DMS153 (cell line): ENCODE measurements at regions not wholly inside any gene's neighbourhood (a gene's known extent, or its start where the extent isn't known, plus 50 kb on each side); places are given as distances from the start of the nearest gene placed in this dataset.

Experiments
- DNase-seq: peaks from one replicate; lab custom pipeline; 2025; lab: John Stamatoyannopoulos, UW

GRCh38 chr14:22097586-22098292 lies 424.1 kb upstream of the OR4E1 start:
- no peak for DNase-seq

GRCh38 chr14:22097072-22097471 lies 423.5 kb upstream of the OR4E1 start:
- DNase-seq: no peak

GRCh38 chr14:22096514-22096895 lies 422.9 kb upstream of the OR4E1 start:
- DNase-seq: no peak

GRCh38 chr14:22095860-22096513 lies 422.4 kb upstream of the OR4E1 start:
- no peak for DNase-seq

GRCh38 chr14:22089940-22090339 lies 416.3 kb upstream of the OR4E1 start:
- no peak for DNase-seq

GRCh38 chr14:22088614-22089342 lies 415.2 kb upstream of the OR4E1 start:
- DNase-seq: no peak

GRCh38 chr14:22086131-22086530 lies 412.5 kb upstream of the OR4E1 start:
- DNase-seq: no peak

- DNase-seq: no peak
Measured at GRCh38 chr14:22084393-22085281, 411.0 kb upstream of the OR4E1 start.

GRCh38 chr14:22081337-22081736 lies 407.7 kb upstream of the OR4E1 start:
- DNase-seq: no peak

- DNase-seq: no peak
Measured at GRCh38 chr14:22079766-22080165, 406.1 kb upstream of the OR4E1 start.

- DNase-seq: no peak
Measured at GRCh38 chr14:22073801-22074200, 400.2 kb upstream of the OR4E1 start.

- DNase-seq: no peak
Measured at GRCh38 chr14:22071006-22071405, 397.4 kb upstream of the OR4E1 start.

- DNase-seq: no peak
Measured at GRCh38 chr14:22070119-22070982, 396.7 kb upstream of the OR4E1 start.

- DNase-seq: no peak
Measured at GRCh38 chr14:22065347-22065746, 391.7 kb upstream of the OR4E1 start.

GRCh38 chr14:22059201-22059600 lies 385.6 kb upstream of the OR4E1 start:
- no peak for DNase-seq

- DNase-seq: no peak
Measured at GRCh38 chr14:22052795-22053194, 379.2 kb upstream of the OR4E1 start.

GRCh38 chr14:22047115-22047514 lies 373.5 kb upstream of the OR4E1 start:
- DNase-seq: peak; percentile 8

- no peak for DNase-seq
Measured at GRCh38 chr14:22046063-22046462, 372.4 kb upstream of the OR4E1 start.

- no peak for DNase-seq
Measured at GRCh38 chr14:22044193-22044592, 370.6 kb upstream of the OR4E1 start.

- no peak for DNase-seq
Measured at GRCh38 chr14:22040781-22041125, 367.1 kb upstream of the OR4E1 start.
